ENCODE measurements at regions not wholly inside any gene's neighbourhood (a gene's known extent, or its start where the extent isn't known, plus 50 kb on each side); places are given as distances from the start of the nearest gene placed in this dataset.
A peak's percentile ranks its signal among the peaks of the same experiment; 100 is the strongest.

- Histone ChIP-seq H3K36me3 (ENCODE audit: control insufficient read depth, insufficient read depth, low read length) (no peaks in the 10 kb centered on the region), H3K27me3 (ENCODE audit: control insufficient read depth, insufficient read depth, low read length) (no peaks in the 10 kb centered on the region), H3K4me1 (ENCODE audit: control insufficient read depth, insufficient read depth, low read length) (no peaks in the 10 kb centered on the region), H3K27ac (ENCODE audit: low read depth, low read length) (no peak overlapping the region), H3K4me3 (ENCODE audit: low read depth, low read length) (no peak overlapping the region), H3K9me3 (ENCODE audit: control insufficient read depth, insufficient read depth, low read length) (peaks cover 2% of the 10 kb centered on the region)
- DNase-seq (ENCODE audit: low read depth in 4 of 6, low spot score in 6 of 6), result no peak
- no CpG with 5 or more reads among the region's 1 CpG for WGBS (ENCODE audit: insufficient coverage)
Measured at GRCh38 chr3:178369006-178369405, 167.2 kb upstream of the KCNMB2 start.

GRCh38 chr3:178369811-178370210, 166.4 kb upstream of the KCNMB2 start:
- Histone ChIP-seq H3K9me3 (ENCODE audit: control insufficient read depth, insufficient read depth, low read length) (no peaks in the 10 kb centered on the region), H3K4me1 (ENCODE audit: control insufficient read depth, insufficient read depth, low read length) (no peaks in the 10 kb centered on the region), H3K27ac (ENCODE audit: low read depth, low read length) (no peak overlapping the region), H3K36me3 (ENCODE audit: control insufficient read depth, insufficient read depth, low read length) (no peaks in the 10 kb centered on the region), H3K27me3 (ENCODE audit: control insufficient read depth, insufficient read depth, low read length) (no peaks in the 10 kb centered on the region), H3K4me3 (ENCODE audit: low read depth, low read length) (no peak overlapping the region)
- no peak for DNase-seq (ENCODE audit: low read depth in 4 of 6, low spot score in 6 of 6)
- WGBS (ENCODE audit: insufficient coverage), result no CpG with 5 or more reads among the region's 2 CpGs

GRCh38 chr3:178370387-178370786, 165.8 kb upstream of the KCNMB2 start:
- Histone ChIP-seq H3K27me3 (ENCODE audit: control insufficient read depth, insufficient read depth, low read length) (no peaks in the 10 kb centered on the region), H3K4me3 (ENCODE audit: low read depth, low read length) (no peak overlapping the region), H3K27ac (ENCODE audit: low read depth, low read length) (no peak overlapping the region), H3K9me3 (ENCODE audit: control insufficient read depth, insufficient read depth, low read length) (no peaks in the 10 kb centered on the region), H3K36me3 (ENCODE audit: control insufficient read depth, insufficient read depth, low read length) (no peaks in the 10 kb centered on the region), H3K4me1 (ENCODE audit: control insufficient read depth, insufficient read depth, low read length) (no peaks in the 10 kb centered on the region)
- no CpG with 5 or more reads among the region's 5 CpGs for WGBS (ENCODE audit: insufficient coverage)
- DNase-seq (ENCODE audit: low read depth in 4 of 6, low spot score in 6 of 6), result no peak

- no CpG with 5 or more reads among the region's 1 CpG for WGBS (ENCODE audit: insufficient coverage)
- no peaks in the 10 kb centered on the region for H3K27me3 ChIP-seq (ENCODE audit: control insufficient read depth, insufficient read depth, low read length)
- no peaks in the 10 kb centered on the region for H3K4me1 ChIP-seq (ENCODE audit: control insufficient read depth, insufficient read depth, low read length)
- no peak for DNase-seq (ENCODE audit: low read depth in 4 of 6, low spot score in 6 of 6)
- H3K27ac ChIP-seq (ENCODE audit: low read depth, low read length), result no peak overlapping the region
- H3K9me3 ChIP-seq (ENCODE audit: control insufficient read depth, insufficient read depth, low read length), result no peaks in the 10 kb centered on the region
- H3K36me3 ChIP-seq (ENCODE audit: control insufficient read depth, insufficient read depth, low read length), result no peaks in the 10 kb centered on the region
- H3K4me3 ChIP-seq (ENCODE audit: low read depth, low read length), result no peak overlapping the region
Measured at GRCh38 chr3:178381555-178381954, 154.7 kb upstream of the KCNMB2 start.

- Histone ChIP-seq H3K4me3 (ENCODE audit: low read depth, low read length) (no peak overlapping the region), H3K4me1 (ENCODE audit: control insufficient read depth, insufficient read depth, low read length) (no peaks in the 10 kb centered on the region), H3K36me3 (ENCODE audit: control insufficient read depth, insufficient read depth, low read length) (no peaks in the 10 kb centered on the region), H3K27ac (ENCODE audit: low read depth, low read length) (no peak overlapping the region), H3K9me3 (ENCODE audit: control insufficient read depth, insufficient read depth, low read length) (no peaks in the 10 kb centered on the region), H3K27me3 (ENCODE audit: control insufficient read depth, insufficient read depth, low read length) (no peaks in the 10 kb centered on the region)
- DNase-seq (ENCODE audit: low read depth in 4 of 6, low spot score in 6 of 6), result no peak
- no CpG with 5 or more reads among the region's 1 CpG for WGBS (ENCODE audit: insufficient coverage)
Measured at GRCh38 chr3:178381971-178382448, 154.2 kb upstream of the KCNMB2 start.

- WGBS (ENCODE audit: insufficient coverage), result no CpG with 5 or more reads among the region's 1 CpG
- Histone ChIP-seq H3K4me1 (ENCODE audit: control insufficient read depth, insufficient read depth, low read length) (no peaks in the 10 kb centered on the region), H3K36me3 (ENCODE audit: control insufficient read depth, insufficient read depth, low read length) (no peaks in the 10 kb centered on the region), H3K9me3 (ENCODE audit: control insufficient read depth, insufficient read depth, low read length) (no peaks in the 10 kb centered on the region), H3K27ac (ENCODE audit: low read depth, low read length) (no peak overlapping the region), H3K27me3 (ENCODE audit: control insufficient read depth, insufficient read depth, low read length) (no peaks in the 10 kb centered on the region), H3K4me3 (ENCODE audit: low read depth, low read length) (no peak overlapping the region)
- DNase-seq (ENCODE audit: low read depth in 4 of 6, low spot score in 6 of 6), result no peak
Measured at GRCh38 chr3:178382449-178383061, 153.7 kb upstream of the KCNMB2 start.

- peak in 2 of 6 donors; percentile 33 to 59 for DNase-seq (ENCODE audit: low read depth in 4 of 6, low spot score in 6 of 6)
- Histone ChIP-seq H3K27me3 (ENCODE audit: control insufficient read depth, insufficient read depth, low read length) (no peaks in the 10 kb centered on the region), H3K4me1 (ENCODE audit: control insufficient read depth, insufficient read depth, low read length) (no peaks in the 10 kb centered on the region), H3K9me3 (ENCODE audit: control insufficient read depth, insufficient read depth, low read length) (no peaks in the 10 kb centered on the region), H3K27ac (ENCODE audit: low read depth, low read length) (no peak overlapping the region), H3K36me3 (ENCODE audit: control insufficient read depth, insufficient read depth, low read length) (no peaks in the 10 kb centered on the region), H3K4me3 (ENCODE audit: low read depth, low read length) (no peak overlapping the region)
- WGBS (ENCODE audit: insufficient coverage), result 58% methylated on average over 4 of the region's 8 CpGs
Measured at GRCh38 chr3:178384321-178385230, 151.7 kb upstream of the KCNMB2 start.

GRCh38 chr3:178385280-178385952, 150.8 kb upstream of the KCNMB2 start:
- no peaks in the 10 kb centered on the region for H3K27me3 ChIP-seq (ENCODE audit: control insufficient read depth, insufficient read depth, low read length)
- no peak overlapping the region for H3K4me3 ChIP-seq (ENCODE audit: low read depth, low read length)
- no peaks in the 10 kb centered on the region for H3K4me1 ChIP-seq (ENCODE audit: control insufficient read depth, insufficient read depth, low read length)
- H3K27ac ChIP-seq (ENCODE audit: low read depth, low read length), result no peak overlapping the region
- peak in 4 of 6 donors; percentile 64 to 92 (median 78) for DNase-seq (ENCODE audit: low read depth in 4 of 6, low spot score in 6 of 6)
- H3K36me3 ChIP-seq (ENCODE audit: control insufficient read depth, insufficient read depth, low read length), result no peaks in the 10 kb centered on the region
- no peaks in the 10 kb centered on the region for H3K9me3 ChIP-seq (ENCODE audit: control insufficient read depth, insufficient read depth, low read length)
- no CpG with 5 or more reads among the region's 5 CpGs for WGBS (ENCODE audit: insufficient coverage)

- no peaks in the 10 kb centered on the region for H3K27me3 ChIP-seq (ENCODE audit: control insufficient read depth, insufficient read depth, low read length)
- H3K4me3 ChIP-seq (ENCODE audit: low read depth, low read length), result no peak overlapping the region
- DNase-seq (ENCODE audit: low read depth in 4 of 6, low spot score in 6 of 6), result no peak
- no peaks in the 10 kb centered on the region for H3K4me1 ChIP-seq (ENCODE audit: control insufficient read depth, insufficient read depth, low read length)
- H3K9me3 ChIP-seq (ENCODE audit: control insufficient read depth, insufficient read depth, low read length), result no peaks in the 10 kb centered on the region
- H3K36me3 ChIP-seq (ENCODE audit: control insufficient read depth, insufficient read depth, low read length), result no peaks in the 10 kb centered on the region
- H3K27ac ChIP-seq (ENCODE audit: low read depth, low read length), result no peak overlapping the region
- 86% methylated on average over 1 of the region's 5 CpGs for WGBS (ENCODE audit: insufficient coverage)
Measured at GRCh38 chr3:178386401-178386800, 149.8 kb upstream of the KCNMB2 start.
